ENCODE measurements at regions not wholly inside any gene's neighbourhood (a gene's known extent, or its start where the extent isn't known, plus 50 kb on each side); places are given as distances from the start of the nearest gene placed in this dataset.

- Histone ChIP-seq H3K4me3 (replicated peaks in 1 of 3) (no peak overlapping the region), H3K36me3 (no peaks in the 10 kb centered on the region), H3K27ac (no peak overlapping the region), H3K4me1 (no peaks in the 10 kb centered on the region), H3K9me3 (no peaks in the 10 kb centered on the region), H3K27me3 (no peaks in the 10 kb centered on the region)
- DNase-seq: peak in 1 of 2 donors; percentile 4
- WGBS, 2 donors: 52 to 53% methylated on average over 4 of the region's 4 CpGs
- intact Hi-C loops (cut with DNase I): no loop called here
- TF ChIP-seq, protein P1, sequence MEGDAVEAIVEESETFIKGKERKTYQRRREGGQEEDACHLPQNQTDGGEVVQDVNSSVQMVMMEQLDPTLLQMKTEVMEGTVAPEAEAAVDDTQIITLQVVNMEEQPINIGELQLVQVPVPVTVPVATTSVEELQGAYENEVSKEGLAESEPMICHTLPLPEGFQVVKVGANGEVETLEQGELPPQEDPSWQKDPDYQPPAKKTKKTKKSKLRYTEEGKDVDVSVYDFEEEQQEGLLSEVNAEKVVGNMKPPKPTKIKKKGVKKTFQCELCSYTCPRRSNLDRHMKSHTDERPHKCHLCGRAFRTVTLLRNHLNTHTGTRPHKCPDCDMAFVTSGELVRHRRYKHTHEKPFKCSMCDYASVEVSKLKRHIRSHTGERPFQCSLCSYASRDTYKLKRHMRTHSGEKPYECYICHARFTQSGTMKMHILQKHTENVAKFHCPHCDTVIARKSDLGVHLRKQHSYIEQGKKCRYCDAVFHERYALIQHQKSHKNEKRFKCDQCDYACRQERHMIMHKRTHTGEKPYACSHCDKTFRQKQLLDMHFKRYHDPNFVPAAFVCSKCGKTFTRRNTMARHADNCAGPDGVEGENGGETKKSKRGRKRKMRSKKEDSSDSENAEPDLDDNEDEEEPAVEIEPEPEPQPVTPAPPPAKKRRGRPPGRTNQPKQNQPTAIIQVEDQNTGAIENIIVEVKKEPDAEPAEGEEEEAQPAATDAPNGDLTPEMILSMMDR (IDR thresholded peaks at IDR 0.05): no peak
- TF ChIP-seq POLR2A (IDR thresholded peaks at IDR 0.05): no peak
Measured at GRCh38 chr6:153405931-153406330, 274.8 kb upstream of the RGS17 start.

- Histone ChIP-seq H3K27me3 (no peaks in the 10 kb centered on the region), H3K9me3 (no peaks in the 10 kb centered on the region), H3K36me3 (no peaks in the 10 kb centered on the region), H3K27ac (no peak overlapping the region), H3K4me1 (no peaks in the 10 kb centered on the region), H3K4me3 (replicated peaks in 1 of 3) (no peak overlapping the region)
- intact Hi-C loops (cut with DNase I): no loop called here
- WGBS, 2 donors: 86 to 91% methylated on average over 2 of the region's 2 CpGs
- no peak for DNase-seq
- no peak for TF ChIP-seq POLR2A (IDR thresholded peaks at IDR 0.05)
- TF ChIP-seq, protein P1 (IDR thresholded peaks at IDR 0.05): no peak
Measured at GRCh38 chr6:153401751-153402150, 270.7 kb upstream of the RGS17 start.

DNA sequence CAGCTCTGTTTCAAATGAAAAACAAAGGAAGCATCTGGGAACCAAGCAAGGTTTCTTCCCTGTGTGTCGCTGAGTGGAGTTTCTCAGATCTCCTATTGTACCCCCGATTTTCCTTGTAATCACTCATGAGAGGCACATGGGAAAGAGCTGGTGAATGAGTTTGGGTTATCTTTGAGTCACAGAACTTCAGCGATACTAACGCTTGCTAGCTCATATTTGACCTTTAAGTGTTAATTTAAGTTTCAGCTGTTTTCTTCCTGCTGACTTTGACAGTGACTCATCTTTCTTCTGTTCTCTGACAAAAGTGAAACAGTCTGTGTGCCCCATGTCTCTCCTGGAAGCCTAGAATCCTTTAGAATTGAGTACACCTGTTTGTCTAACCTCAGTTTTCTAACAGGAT is 261.1 kb upstream of the RGS17 start:
- no peak overlapping the region for H3K4me3 ChIP-seq (replicated peaks in 1 of 3)
- H3K4me1 ChIP-seq: no peaks in the 10 kb centered on the region
- intact Hi-C loops (cut with DNase I): no loop called here
- no peak for TF ChIP-seq POLR2A (IDR thresholded peaks at IDR 0.05)
- TF ChIP-seq, protein P1 (IDR thresholded peaks at IDR 0.05): no peak
- no peaks in the 10 kb centered on the region for H3K9me3 ChIP-seq
- WGBS, 2 donors: 88 to 89% methylated on average over 4 of the region's 4 CpGs
- no peak for DNase-seq
- H3K36me3 ChIP-seq: no peaks in the 10 kb centered on the region
- no peak overlapping the region for H3K27ac ChIP-seq
- H3K27me3 ChIP-seq: no peaks in the 10 kb centered on the region

DNA sequence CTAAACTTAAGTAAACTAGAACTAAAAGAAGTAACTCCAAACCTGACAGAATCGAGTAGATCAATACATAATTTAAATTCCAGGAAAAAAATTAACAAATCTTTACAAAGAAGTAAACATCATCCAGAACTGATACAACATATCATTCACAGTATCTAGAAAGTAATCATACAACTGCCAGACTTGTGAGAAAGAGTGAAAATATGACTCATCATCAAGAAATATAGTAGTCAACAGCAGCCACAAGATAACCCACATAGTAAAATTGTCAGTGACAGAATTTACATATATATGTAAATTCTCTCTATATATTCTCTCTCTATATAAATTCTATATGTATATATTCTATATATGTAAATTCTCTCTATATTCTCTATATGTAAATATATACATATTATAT is 242.8 kb upstream of the RGS17 start:
- no peak for DNase-seq
- 79 to 89% methylated on average over 1 of the region's 1 CpG for WGBS, 2 donors
- H3K27ac ChIP-seq: no peak overlapping the region
- H3K36me3 ChIP-seq: no peaks in the 10 kb centered on the region
- H3K27me3 ChIP-seq: no peaks in the 10 kb centered on the region
- no peaks in the 10 kb centered on the region for H3K9me3 ChIP-seq
- TF ChIP-seq, protein P1 (IDR thresholded peaks at IDR 0.05): no peak
- no peak for TF ChIP-seq POLR2A (IDR thresholded peaks at IDR 0.05)
- H3K4me3 ChIP-seq (replicated peaks in 1 of 3): no peak overlapping the region
- intact Hi-C loops (cut with DNase I): no loop called here
- peaks cover 13 to 15% of the 10 kb centered on the region in 2 donors for H3K4me1 ChIP-seq

GRCh38 chr6:153368131-153368530 is 237.0 kb upstream of the RGS17 start:
- intact Hi-C loops (cut with DNase I): no loop called here

More at GRCh38 chr6:153368131-153368530, 237.0 kb upstream of the RGS17 start:
- TF ChIP-seq POLR2A (IDR thresholded peaks at IDR 0.05): no peak
- TF ChIP-seq, protein P1 (IDR thresholded peaks at IDR 0.05): no peak
- Histone ChIP-seq H3K9me3 (no peaks in the 10 kb centered on the region), H3K4me1 (peaks cover 33 to 37% of the 10 kb centered on the region in 2 donors), H3K27me3 (no peaks in the 10 kb centered on the region), H3K36me3 (no peaks in the 10 kb centered on the region), H3K4me3 (replicated peaks in 1 of 3) (no peak overlapping the region), H3K27ac (peak overlapping the region in 2 of 3 donors; percentile 69 to 76)
- peak; percentile 65 to 68 for DNase-seq
- 33 to 35% methylated on average over 5 of the region's 5 CpGs for WGBS, 2 donors
